ENCODE measurements at regions not wholly inside any gene's neighbourhood (a gene's known extent, or its start where the extent isn't known, plus 50 kb on each side); places are given as distances from the start of the nearest gene placed in this dataset.

DNA sequence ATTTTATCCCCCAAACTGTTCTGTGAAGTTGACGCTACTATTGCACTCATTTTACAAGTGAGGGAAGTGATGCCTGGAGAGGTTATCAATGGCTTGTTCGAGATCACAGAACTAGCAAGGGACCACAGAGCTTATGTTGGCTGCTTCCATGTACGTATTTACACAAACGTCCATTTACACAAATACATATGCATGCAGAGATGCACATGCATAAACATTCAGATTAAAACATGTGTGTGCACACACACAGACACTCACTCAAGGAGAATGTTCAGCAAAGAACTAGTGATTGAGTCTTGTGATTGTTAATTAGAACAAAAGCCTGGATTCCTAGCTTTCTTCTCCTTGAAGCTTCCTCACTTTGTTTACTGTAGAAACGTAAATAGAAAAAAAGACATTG is 321.5 kb upstream of the CHD6 start:
- no peak overlapping the region for H2BK15ac ChIP-seq (ENCODE audit: low read length)
- CTCF ChIA-PET (ENCODE audit: partially characterized antibody), result interaction anchor here (0.6 to 2.4 kb wide), 4 partner anchors 17 to 222 kb away, joined by 3 to 9 read pairs (median 5); no protein-coding TSS in a partner anchor
- no peak overlapping the region for H3K4ac ChIP-seq (replicated peaks; ENCODE audit: insufficient read length, low read depth, low read length)
- POLR2A ChIA-PET (ENCODE audit: partially characterized antibody), result no interaction called here
- no peaks in the 10 kb centered on the region for H3K36me3 ChIP-seq (ENCODE audit: control insufficient read depth in 2 of 4, insufficient read depth in 4 of 4, low read length in 3 of 4)
- no peaks in the 10 kb centered on the region for H3K23me2 ChIP-seq (ENCODE audit: low read depth, low read length)
- H3K79me2 ChIP-seq (ENCODE audit: control insufficient read depth in 1 of 2, insufficient read depth in 2 of 2, low read length in 2 of 2), result no peaks in the 10 kb centered on the region
- no peak overlapping the region for H2BK5ac ChIP-seq (ENCODE audit: low read depth, low read length)
- no peak overlapping the region for H2AK5ac ChIP-seq (ENCODE audit: low read depth, low read length)
- FAIRE-seq (no peak), DNase-seq (ENCODE audit: low read depth in 1 of 2, low spot score in 2 of 2) (no peak)
- no peaks in the 10 kb centered on the region for H3K79me1 ChIP-seq (ENCODE audit: low read depth, low read length)
- H3K4me2 ChIP-seq (ENCODE audit: insufficient read depth in 1 of 2, low read depth in 2 of 2, low read length in 2 of 2), result no peak overlapping the region
- H3K23ac ChIP-seq (ENCODE audit: insufficient read length), result no peak overlapping the region
- H2BK20ac ChIP-seq (ENCODE audit: low read length), result no peak overlapping the region
- no peak overlapping the region for H4K91ac ChIP-seq (replicated peaks; ENCODE audit: insufficient read length, low read length)
- no peak overlapping the region for H3K14ac ChIP-seq (ENCODE audit: insufficient read length)
- no peaks in the 10 kb centered on the region for H3K4me1 ChIP-seq (replicated peaks in 1 of 4; ENCODE audit: control insufficient read depth in 3 of 4, insufficient read depth in 4 of 4, low read length in 3 of 4)
- no peak overlapping the region for H4K8ac ChIP-seq (ENCODE audit: extremely low read depth, insufficient read depth, low read length)
- 89% methylated on average over 5 of the region's 5 CpGs; no CpG with 5 or more reads in 1 of the 2 experiments for WGBS, 2 experiments (ENCODE audit: extremely low coverage in 1 of 2, insufficient coverage in 1 of 2, insufficient read length in 1 of 2, insufficient replicate concordance in 2 of 2, low coverage in 1 of 2, low lambda C conversion rate in 2 of 2, missing lambda C conversion rate in 1 of 2)
- H3K27ac ChIP-seq (ENCODE audit: low read depth, low read length), result no peak overlapping the region
- H3K4me3 ChIP-seq (ENCODE audit: extremely low read depth in 1 of 4, insufficient read depth in 2 of 4, low read depth in 3 of 4, low read length in 4 of 4), result no peak overlapping the region
- no peaks in the 10 kb centered on the region for H3K27me3 ChIP-seq (replicated peaks in 1 of 4; ENCODE audit: control insufficient read depth in 3 of 4, extremely low read depth in 1 of 4, insufficient read depth in 3 of 4, low read length in 3 of 4)
- H3K56ac ChIP-seq (replicated peaks; ENCODE audit: insufficient read length, low read depth, low read length), result no peak overlapping the region
- H4K20me1 ChIP-seq (replicated peaks in 1 of 2; ENCODE audit: control insufficient read depth in 1 of 2, insufficient read depth in 2 of 2, low read length in 2 of 2), result no peaks in the 10 kb centered on the region
- no peak overlapping the region for H4K5ac ChIP-seq (ENCODE audit: insufficient read length, low read depth, low read length)
- H3K18ac ChIP-seq (ENCODE audit: extremely low read depth, low read length), result no peak overlapping the region
- H2AFZ ChIP-seq (ENCODE audit: low read length), result no peak overlapping the region
- no peak overlapping the region for H2BK120ac ChIP-seq (replicated peaks; ENCODE audit: low read depth, low read length)
- no peak overlapping the region for H2BK12ac ChIP-seq (ENCODE audit: low read depth, low read length)
- no peak overlapping the region for H3K9ac ChIP-seq (replicated peaks in 1 of 4; ENCODE audit: extremely low read depth in 1 of 4, low read depth in 3 of 4, low read length in 3 of 4)
- no peaks in the 10 kb centered on the region for H3K9me3 ChIP-seq (ENCODE audit: insufficient read depth in 2 of 2, low read depth in 1 of 2, low read length in 1 of 2)
- TF ChIP-seq CREB1 (IDR thresholded peaks at IDR 0.05), result no peak
- TF ChIP-seq POLR2A (IDR thresholded peaks at IDR 0.05; ENCODE audit: control extremely low read depth in 1 of 2, low read depth in 2 of 2, low read length in 2 of 2), result no peak
- TF ChIP-seq SP1 (IDR thresholded peaks at IDR 0.05; ENCODE audit: low read depth, low read length), result no peak
- no peak for TF ChIP-seq NRF1 (IDR thresholded peaks at IDR 0.05; ENCODE audit: low read depth, low read length)
- TF ChIP-seq MAFK (IDR thresholded peaks at IDR 0.05; ENCODE audit: low read depth, low read length), result no peak
- no peak for TF ChIP-seq RBBP5 (IDR thresholded peaks at IDR 0.05; ENCODE audit: borderline replicate concordance, low read depth, low read length)
- TF ChIP-seq EP300 (IDR thresholded peaks at IDR 0.05; ENCODE audit: borderline replicate concordance in 1 of 2, low read depth in 2 of 2, low read length in 2 of 2), result no peak

All from H1 (cell line).